BE2C (cell line): ENCODE measurements at regions not wholly inside any gene's neighbourhood (a gene's known extent, or its start where the extent isn't known, plus 50 kb on each side); places are given as distances from the start of the nearest gene placed in this dataset.

Experiments
- DNase-seq: peaks from one replicate; pipeline ENCODE4 v3.0.0-alpha.2; 2020
- H3K27me3 ChIP-seq: fragments of 250-450 bp; sonication (Bioruptor Pico); 2 replicates; pipeline ENCODE4 v1.5.1; 2020; ENCODE audit warnings: mild to moderate bottlenecking
- H3K36me3 ChIP-seq: fragments of 250-450 bp; sonication (Bioruptor Pico); 2 replicates; pipeline ENCODE4 v1.5.1; 2020; ENCODE audit warnings: mild to moderate bottlenecking
- H3K4me1 ChIP-seq: fragments of 250-450 bp; sonication (Bioruptor Pico); 2 replicates; pipeline ENCODE4 v1.5.1; 2020
- H3K4me3 ChIP-seq: 2 replicates; pipeline ENCODE4 v1.5.1; 2011; ENCODE audit warnings: low read depth, low read length
- H3K9me3 ChIP-seq: fragments of 250-450 bp; sonication (Bioruptor Pico); 2 replicates; pipeline ENCODE4 v1.5.1; 2020
- TF ChIP-seq, protein P1 (sequence below): IDR thresholded peaks from 2 replicates; pipeline ENCODE4 v1.5.1; 2012; ENCODE audit warnings: mild to moderate bottlenecking, low read depth, low read length

DNA sequence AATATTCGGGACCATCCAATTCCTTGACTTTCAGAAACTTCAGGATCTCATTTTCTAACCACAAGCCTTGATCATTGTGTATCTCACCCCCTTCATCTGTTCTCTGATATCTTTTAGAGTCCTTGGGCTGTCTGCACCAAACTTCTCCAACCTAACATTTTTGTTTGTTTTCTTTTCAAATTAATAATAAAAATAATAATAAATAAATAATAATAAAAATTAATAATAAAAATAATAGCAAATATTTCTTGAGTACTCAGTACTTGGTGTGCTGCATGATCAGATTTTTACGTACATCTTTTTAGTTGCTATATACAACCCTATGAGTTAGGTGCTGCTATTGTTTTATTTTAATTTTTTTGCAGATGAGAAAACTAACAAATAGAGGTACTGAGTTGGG lies 70.2 kb upstream of the TPRG1 start:
- DNase-seq: no peak
- no peaks in the 10 kb centered on the region for H3K27me3 ChIP-seq
- H3K36me3 ChIP-seq: no peaks in the 10 kb centered on the region
- H3K9me3 ChIP-seq: no peaks in the 10 kb centered on the region
- TF ChIP-seq, protein P1, sequence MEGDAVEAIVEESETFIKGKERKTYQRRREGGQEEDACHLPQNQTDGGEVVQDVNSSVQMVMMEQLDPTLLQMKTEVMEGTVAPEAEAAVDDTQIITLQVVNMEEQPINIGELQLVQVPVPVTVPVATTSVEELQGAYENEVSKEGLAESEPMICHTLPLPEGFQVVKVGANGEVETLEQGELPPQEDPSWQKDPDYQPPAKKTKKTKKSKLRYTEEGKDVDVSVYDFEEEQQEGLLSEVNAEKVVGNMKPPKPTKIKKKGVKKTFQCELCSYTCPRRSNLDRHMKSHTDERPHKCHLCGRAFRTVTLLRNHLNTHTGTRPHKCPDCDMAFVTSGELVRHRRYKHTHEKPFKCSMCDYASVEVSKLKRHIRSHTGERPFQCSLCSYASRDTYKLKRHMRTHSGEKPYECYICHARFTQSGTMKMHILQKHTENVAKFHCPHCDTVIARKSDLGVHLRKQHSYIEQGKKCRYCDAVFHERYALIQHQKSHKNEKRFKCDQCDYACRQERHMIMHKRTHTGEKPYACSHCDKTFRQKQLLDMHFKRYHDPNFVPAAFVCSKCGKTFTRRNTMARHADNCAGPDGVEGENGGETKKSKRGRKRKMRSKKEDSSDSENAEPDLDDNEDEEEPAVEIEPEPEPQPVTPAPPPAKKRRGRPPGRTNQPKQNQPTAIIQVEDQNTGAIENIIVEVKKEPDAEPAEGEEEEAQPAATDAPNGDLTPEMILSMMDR: no peak
- H3K4me3 ChIP-seq: no peak overlapping the region
- peaks cover 18% of the 10 kb centered on the region for H3K4me1 ChIP-seq

DNA sequence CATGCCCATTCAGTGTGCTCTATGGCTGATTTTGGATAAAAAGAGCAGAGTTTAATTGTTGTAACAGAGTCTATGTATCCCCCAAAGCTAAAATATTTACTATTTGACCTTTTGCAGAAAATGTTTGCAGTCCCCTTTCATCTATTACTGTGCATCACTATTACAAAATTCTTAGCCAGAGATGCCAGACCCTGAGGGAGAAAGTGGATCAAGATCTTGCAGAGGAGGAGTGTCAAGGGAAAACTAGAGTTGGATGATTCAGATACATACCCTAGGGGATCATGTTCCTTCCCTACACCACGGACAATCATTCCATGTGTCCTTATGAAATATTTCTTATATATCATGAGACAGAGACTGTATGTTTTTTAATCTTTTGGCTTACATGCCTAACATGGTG lies 68.6 kb upstream of the TPRG1 start:
- H3K36me3 ChIP-seq: no peaks in the 10 kb centered on the region
- H3K4me3 ChIP-seq: no peak overlapping the region
- peaks cover 19% of the 10 kb centered on the region for H3K4me1 ChIP-seq
- TF ChIP-seq, protein P1: no peak
- H3K9me3 ChIP-seq: no peaks in the 10 kb centered on the region
- DNase-seq: no peak
- H3K27me3 ChIP-seq: no peaks in the 10 kb centered on the region

DNA sequence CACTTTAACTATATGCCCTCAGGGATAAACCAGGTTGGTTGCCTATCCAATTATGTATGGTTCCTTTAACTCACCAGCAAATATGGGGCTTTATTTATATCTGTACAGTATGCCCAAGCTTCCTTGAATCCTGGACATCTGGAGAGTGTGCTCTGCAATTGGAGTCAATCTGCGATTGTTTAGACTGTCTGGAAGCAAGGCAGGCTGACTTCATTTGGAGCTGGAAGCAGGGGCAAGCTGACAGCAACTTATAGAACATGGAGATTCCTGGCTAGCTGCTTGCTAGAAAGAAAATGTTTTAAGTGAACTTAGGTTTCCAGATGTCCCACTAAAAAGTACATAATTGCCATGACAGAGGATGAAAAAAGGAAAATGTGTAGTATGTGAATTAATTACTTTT lies 63.7 kb upstream of the TPRG1 start:
- H3K9me3 ChIP-seq: no peaks in the 10 kb centered on the region
- peak; percentile 73 for DNase-seq
- TF ChIP-seq, protein P1: no peak
- peaks cover 26% of the 10 kb centered on the region for H3K4me1 ChIP-seq
- H3K27me3 ChIP-seq: no peaks in the 10 kb centered on the region
- H3K4me3 ChIP-seq: peak overlapping the region; percentile 45
- no peaks in the 10 kb centered on the region for H3K36me3 ChIP-seq

DNA sequence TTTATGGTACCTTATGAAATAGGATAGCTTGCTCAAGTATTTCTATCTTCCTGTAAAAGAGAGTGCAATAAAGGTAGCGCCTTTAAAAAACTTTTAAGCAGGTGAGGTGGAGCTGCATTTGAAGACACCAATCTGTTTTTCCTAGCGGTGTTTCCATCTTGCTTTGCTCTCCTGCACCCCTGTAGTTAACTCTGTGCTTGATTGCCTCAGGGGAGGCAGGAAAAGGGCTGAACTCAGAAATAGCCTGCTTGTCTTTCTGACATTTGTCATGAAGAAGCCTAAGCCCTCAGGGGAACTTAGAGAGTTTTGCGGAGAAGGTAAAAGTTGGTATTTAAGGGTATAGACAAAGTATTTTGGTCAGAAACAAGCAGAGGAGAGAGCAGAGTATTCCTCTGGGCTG lies 63.0 kb upstream of the TPRG1 start:
- DNase-seq: peak; percentile 42
- H3K36me3 ChIP-seq: no peaks in the 10 kb centered on the region
- TF ChIP-seq, protein P1: no peak
- H3K4me1 ChIP-seq: peaks cover 20% of the 10 kb centered on the region
- H3K4me3 ChIP-seq: peak overlapping the region; percentile 45
- no peaks in the 10 kb centered on the region for H3K27me3 ChIP-seq
- no peaks in the 10 kb centered on the region for H3K9me3 ChIP-seq

DNA sequence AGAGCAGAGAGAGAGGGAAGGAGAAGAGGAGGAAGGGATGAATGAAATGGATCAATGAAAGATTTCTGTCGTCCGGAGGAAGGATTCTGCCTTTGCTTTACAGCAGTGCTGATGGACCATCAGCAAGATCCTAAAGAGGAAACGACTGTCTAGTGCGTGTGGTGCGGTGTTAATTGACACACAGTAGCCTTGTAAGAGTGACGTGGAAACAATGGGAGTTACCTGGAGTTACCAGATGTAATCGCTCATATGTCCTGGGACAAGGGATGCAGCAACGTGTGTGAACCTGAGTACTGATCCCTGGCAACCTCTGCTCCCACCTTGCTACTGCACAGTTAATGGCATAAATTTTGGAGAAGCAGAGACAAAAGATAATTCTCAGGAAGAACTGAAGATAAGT lies 62.6 kb upstream of the TPRG1 start:
- Histone ChIP-seq H3K4me3 (peak overlapping the region; percentile 45), H3K9me3 (no peaks in the 10 kb centered on the region), H3K4me1 (peaks cover 16% of the 10 kb centered on the region), H3K36me3 (no peaks in the 10 kb centered on the region), H3K27me3 (no peaks in the 10 kb centered on the region)
- TF ChIP-seq, protein P1: no peak
- no peak for DNase-seq

DNA sequence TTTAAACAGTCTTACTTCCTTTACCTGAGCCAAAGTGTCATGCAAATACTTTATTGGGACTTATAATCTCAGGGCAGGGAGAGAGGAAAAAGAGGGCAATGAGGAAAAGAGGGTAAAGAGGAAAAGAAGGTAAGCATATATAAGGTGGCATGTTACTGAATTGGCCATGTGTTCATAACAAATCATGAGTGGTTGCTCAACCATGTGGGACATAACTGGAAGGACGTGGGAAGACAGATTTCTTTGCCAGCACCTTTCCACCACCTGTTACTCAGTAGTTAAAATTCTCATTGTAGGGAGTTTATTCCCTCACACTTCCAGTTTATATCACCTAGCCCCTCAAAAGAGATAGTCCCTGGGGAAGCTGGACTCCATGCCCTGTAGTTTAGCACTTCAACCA lies 54.7 kb upstream of the TPRG1 start:
- no peaks in the 10 kb centered on the region; the same call in 1 of the 2 replicates for H3K36me3 ChIP-seq
- TF ChIP-seq, protein P1: no peak
- peaks cover 7% of the 10 kb centered on the region for H3K4me1 ChIP-seq
- DNase-seq: no peak
- no peaks in the 10 kb centered on the region for H3K27me3 ChIP-seq
- peaks cover 17% of the 10 kb centered on the region for H3K9me3 ChIP-seq
- H3K4me3 ChIP-seq: no peak overlapping the region
